Common myeloid progenitor, CD34-positive (primary cell): ENCODE measurements at regions not wholly inside any gene's neighbourhood (a gene's known extent, or its start where the extent isn't known, plus 50 kb on each side); places are given as distances from the start of the nearest gene placed in this dataset.
"Not testable (repeated sequence)": the region's sequence is repeated elsewhere in the genome, so short reads cannot be mapped to it uniquely, and the experiment has no call there.

Experiments
- CTCF ChIA-PET: fragments of 350-600 bp; sonication (Branson Sonifier 250); formaldehyde crosslinking; loops from one replicate; lab custom pipeline; 2021; ENCODE audit warnings: antibody characterized with exemption; lab: Charles Lee
- POLR2A ChIA-PET: fragments of 350-600 bp; sonication (Branson Sonifier 250); formaldehyde crosslinking; loops from one replicate; lab custom pipeline; 2021; ENCODE audit warnings: antibody characterized with exemption; lab: Charles Lee
- DNase-seq, 3 donors: peaks; one replicate each; pipeline versions ENCODE4 v3.0.0 to v3.0.0-alpha.2; 2013
- H3K27ac ChIP-seq, 2 experiments: 1 replicate in 1 of 2; 2 replicates in 1 of 2; pipeline ENCODE4 v1.7.0; 2013; ENCODE audit warnings: inconsistent platforms in 2 of 2, low read length in 2 of 2, mild to moderate bottlenecking in 2 of 2, low read depth in 1 of 2, moderate library complexity in 1 of 2; ENCODE audit not compliant: severe bottlenecking in 2 of 2, insufficient read depth in 1 of 2, poor library complexity in 1 of 2
- H3K27me3 ChIP-seq, 5 experiments: replicated peaks in 2 of 5; 1 replicate in 3 of 5; 2 replicates in 2 of 5; pipeline versions ENCODE4 v1.6.1 to v1.7.0; 2013; ENCODE audit warnings: low read length in 4 of 5, mild to moderate bottlenecking in 2 of 5, moderate library complexity in 2 of 5, inconsistent platforms in 1 of 5; ENCODE audit not compliant: insufficient read depth in 5 of 5, control insufficient read depth in 4 of 5
- H3K36me3 ChIP-seq, 4 experiments: 1 replicate in 2 of 4; 2 replicates in 2 of 4; pipeline versions ENCODE4 v1.6.1 to v1.7.0; 2013; ENCODE audit warnings: low read length in 3 of 4, control low read depth in 1 of 4, mild to moderate bottlenecking in 1 of 4; ENCODE audit not compliant: control insufficient read depth in 4 of 4, insufficient read depth in 4 of 4
- H3K4me1 ChIP-seq, 4 experiments: 1 replicate in 3 of 4; 2 replicates in 1 of 4; pipeline versions ENCODE4 v1.6.1 to v1.7.1; 2013; ENCODE audit warnings: low read length in 3 of 4, mild to moderate bottlenecking in 3 of 4, control low read depth in 1 of 4, inconsistent platforms in 1 of 4, moderate library complexity in 1 of 4; ENCODE audit not compliant: control insufficient read depth in 4 of 4, insufficient read depth in 4 of 4; ENCODE audit errors: control extremely low read depth in 1 of 4
- H3K4me3 ChIP-seq, 7 experiments: 1 replicate in 4 of 7; 2 replicates in 3 of 7; pipeline versions ENCODE4 v1.5.1 to v1.7.0; 2013; ENCODE audit warnings: mild to moderate bottlenecking in 7 of 7, low read length in 6 of 7, moderate library complexity in 6 of 7, inconsistent platforms in 2 of 7, low read depth in 2 of 7, control low read depth in 1 of 7; ENCODE audit not compliant: insufficient read depth in 4 of 7, control insufficient read depth in 1 of 7; ENCODE audit errors: extremely low read depth in 1 of 7
- H3K9me3 ChIP-seq, 5 experiments: 1 replicate in 4 of 5; 2 replicates in 1 of 5; pipeline versions ENCODE4 v1.6.1 to v1.7.1; 2013; ENCODE audit warnings: low read length in 4 of 5, mild to moderate bottlenecking in 2 of 5, inconsistent platforms in 1 of 5, low read depth in 1 of 5, moderate library complexity in 1 of 5; ENCODE audit not compliant: control insufficient read depth in 4 of 5, insufficient read depth in 2 of 5; ENCODE audit errors: control extremely low read depth in 1 of 5
- WGBS: methylation state at CpG from one replicate; pipeline ENCODE4 v1.1.5; 2013; ENCODE audit not compliant: insufficient coverage; 5-methylcytosine and 5-hydroxymethylcytosine counted together

DNA sequence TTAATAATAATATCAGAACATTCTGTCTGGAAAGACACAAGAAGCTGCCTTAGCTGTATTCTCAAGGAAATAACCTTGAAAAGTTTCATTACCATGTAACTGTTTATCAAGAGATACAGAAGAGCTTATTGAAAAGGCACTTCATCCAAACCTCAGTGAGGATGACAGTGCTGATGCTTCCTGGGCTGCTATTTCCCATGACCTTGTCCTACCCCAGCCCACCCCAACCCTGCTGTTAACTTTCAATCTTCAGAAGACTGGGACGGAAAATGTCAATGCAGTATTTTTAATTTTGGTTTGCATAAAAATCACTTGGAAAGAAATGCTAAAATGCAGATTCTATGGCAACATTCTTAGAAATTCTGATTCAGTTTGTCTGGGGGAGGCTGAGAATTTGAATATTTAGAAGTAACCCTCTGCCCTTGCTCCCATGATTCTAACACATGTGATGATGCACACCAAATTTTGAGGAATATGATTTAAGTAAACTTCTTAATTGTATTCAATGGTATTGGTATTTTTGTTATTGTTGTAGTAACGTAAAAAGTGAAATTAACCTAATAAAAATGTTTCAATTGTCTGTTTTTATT lies 101.0 kb upstream of the CHST9 start:
- H3K4me1 ChIP-seq, CTCF ChIA-PET, H3K36me3 ChIP-seq, DNase-seq, H3K9me3 ChIP-seq, H3K27ac ChIP-seq, H3K27me3 ChIP-seq, POLR2A ChIA-PET, H3K4me3 ChIP-seq: not testable (repeated sequence)
- WGBS: no CpG with 5 or more reads among the region's 2 CpGs

DNA sequence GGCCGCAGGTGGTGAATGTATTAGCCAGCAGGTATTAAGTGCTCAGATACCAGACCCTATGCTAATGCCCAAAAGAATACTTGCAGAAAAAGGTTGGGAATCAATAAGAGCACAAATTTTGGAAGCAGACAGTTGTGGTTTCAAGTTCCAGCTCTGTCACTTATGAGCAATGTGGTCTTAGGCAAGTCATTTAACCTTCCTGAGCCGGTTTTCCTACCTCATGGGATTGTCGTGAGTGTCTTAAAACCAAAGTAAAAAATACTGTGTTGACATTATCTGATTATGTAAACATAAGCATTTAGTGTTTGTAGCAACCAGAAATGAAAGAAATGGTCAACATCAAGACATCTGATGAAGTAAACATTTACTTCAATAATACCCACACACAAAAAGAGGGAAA lies 93.0 kb upstream of the CHST9 start:
- Histone ChIP-seq H3K27me3 (no peaks in the 10 kb centered on the region), H3K27ac (no peak overlapping the region), H3K4me1 (no peaks in the 10 kb centered on the region), H3K4me3 (no peak overlapping the region), H3K36me3 (no peaks in the 10 kb centered on the region), H3K9me3 (no peaks in the 10 kb centered on the region)
- no peak for DNase-seq
- ChIA-PET CTCF (no interaction called here), POLR2A (no interaction called here)
- WGBS: 100% methylated on average over 2 of the region's 3 CpGs

DNA sequence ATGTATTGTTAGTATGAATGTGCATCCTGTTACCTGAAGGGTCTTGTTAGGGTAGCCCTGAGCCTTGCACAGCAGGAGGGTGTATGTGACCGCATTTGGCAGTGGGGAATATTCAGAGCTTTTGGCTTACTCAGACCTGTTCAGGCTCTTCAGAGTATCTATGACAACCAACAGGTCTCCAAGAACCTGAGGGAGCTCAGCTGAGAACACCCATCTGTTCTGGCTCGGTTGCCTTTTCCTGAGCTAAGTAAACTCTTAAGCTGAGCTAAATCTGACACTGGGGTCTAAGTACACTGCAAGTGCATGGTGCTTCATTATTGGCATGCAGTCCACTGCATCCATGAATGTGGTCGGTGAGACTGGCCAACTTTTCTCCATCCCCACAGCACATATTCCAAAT lies 92.4 kb upstream of the CHST9 start:
- no peaks in the 10 kb centered on the region for H3K4me1 ChIP-seq
- no peak for DNase-seq
- no peaks in the 10 kb centered on the region for H3K36me3 ChIP-seq
- H3K27ac ChIP-seq: no peak overlapping the region
- no peaks in the 10 kb centered on the region for H3K27me3 ChIP-seq
- H3K9me3 ChIP-seq: no peaks in the 10 kb centered on the region
- CTCF ChIA-PET: no interaction called here
- POLR2A ChIA-PET: no interaction called here
- WGBS: 93% methylated on average over 3 of the region's 3 CpGs
- H3K4me3 ChIP-seq: no peak overlapping the region

DNA sequence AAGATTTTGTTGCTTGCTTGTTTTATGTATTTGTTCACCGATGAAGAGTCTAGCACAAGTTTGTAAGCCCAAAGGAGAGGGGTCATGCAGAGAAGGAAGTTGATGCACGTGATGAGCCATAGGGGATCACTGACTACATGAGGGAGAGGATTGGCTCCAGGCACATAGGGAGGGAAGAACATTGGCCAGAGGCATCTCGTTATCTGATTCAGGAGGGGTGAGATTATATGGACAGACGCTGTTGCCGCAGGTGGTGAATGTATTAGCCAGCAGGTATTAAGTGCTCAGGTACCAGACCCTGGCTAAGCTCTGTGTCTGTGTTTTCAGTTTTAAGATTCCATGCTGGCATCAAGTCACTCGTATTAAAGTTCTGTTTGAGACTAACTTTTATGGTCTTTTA lies 91.8 kb upstream of the CHST9 start:
- WGBS: 92% methylated on average over 6 of the region's 6 CpGs
- ChIA-PET POLR2A (no interaction called here), CTCF (no interaction called here)
- Histone ChIP-seq H3K27me3 (no peaks in the 10 kb centered on the region), H3K36me3 (no peaks in the 10 kb centered on the region), H3K4me3 (no peak overlapping the region), H3K27ac (no peak overlapping the region), H3K9me3 (no peaks in the 10 kb centered on the region), H3K4me1 (no peaks in the 10 kb centered on the region)
- no peak for DNase-seq

DNA sequence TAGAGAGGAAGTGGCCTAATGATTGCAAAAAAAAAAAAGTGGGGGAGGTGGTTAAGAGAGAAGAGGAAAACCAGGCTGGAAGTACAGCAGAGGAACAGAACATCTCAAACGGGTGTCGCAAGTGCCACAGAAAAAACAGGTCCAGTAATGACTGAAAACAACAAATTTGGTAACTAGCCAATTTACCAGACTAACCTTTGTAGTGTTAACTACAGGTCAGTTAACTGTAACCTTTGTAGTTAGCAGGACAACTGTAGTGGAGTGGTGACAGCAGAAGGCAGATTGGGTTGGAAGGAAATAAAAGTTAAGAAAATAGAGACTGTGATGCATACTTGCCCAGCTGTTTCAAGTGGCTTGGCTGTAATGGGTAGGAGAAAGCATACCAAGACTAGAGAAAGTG lies 91.4 kb upstream of the CHST9 start:
- POLR2A ChIA-PET: no interaction called here
- H3K27me3 ChIP-seq: no peaks in the 10 kb centered on the region
- H3K36me3 ChIP-seq: no peaks in the 10 kb centered on the region
- no peak overlapping the region for H3K27ac ChIP-seq
- WGBS: 60% methylated on average over 1 of the region's 2 CpGs
- H3K4me3 ChIP-seq: no peak overlapping the region
- no peaks in the 10 kb centered on the region for H3K9me3 ChIP-seq
- no peaks in the 10 kb centered on the region for H3K4me1 ChIP-seq
- no peak for DNase-seq
- CTCF ChIA-PET: no interaction called here

DNA sequence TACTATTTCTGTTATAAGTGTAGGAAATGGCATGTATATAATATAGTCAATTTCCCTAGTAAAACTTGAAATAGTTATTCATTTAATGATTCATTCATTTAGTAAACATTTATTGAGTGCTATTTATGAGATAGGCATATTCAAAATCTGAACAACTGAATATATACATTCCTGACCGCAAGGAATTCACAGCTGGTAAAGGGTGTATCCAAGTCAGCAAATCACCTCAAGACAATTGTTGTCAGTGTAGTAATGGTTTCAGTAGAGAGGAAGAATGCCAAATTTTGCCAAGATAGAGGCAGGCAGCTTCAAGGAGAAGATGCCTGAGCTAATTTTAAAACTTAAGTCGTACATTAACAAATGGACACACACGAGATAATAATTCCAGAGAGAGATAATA lies 89.8 kb upstream of the CHST9 start:
- POLR2A ChIA-PET: no interaction called here

DNA sequence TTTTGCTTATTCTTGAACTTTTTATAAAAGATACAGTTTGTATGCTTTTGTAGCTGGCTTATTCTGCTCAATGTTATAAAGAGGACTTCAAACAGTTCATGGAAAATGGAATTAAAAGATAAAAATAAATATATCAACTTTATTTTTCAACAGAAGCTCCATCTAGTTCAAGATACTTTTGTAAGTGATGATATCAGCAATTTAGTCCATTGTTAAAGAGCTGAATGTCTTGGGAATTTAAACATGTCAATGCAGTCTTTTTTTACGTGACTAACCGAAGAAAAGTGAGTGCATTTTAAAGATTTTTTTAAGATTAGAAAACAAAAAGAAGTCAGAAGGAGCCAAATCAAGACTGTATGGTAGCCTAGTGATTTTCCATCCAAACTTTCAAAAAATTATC lies 85.4 kb upstream of the CHST9 start:
- H3K27ac ChIP-seq: no peak overlapping the region
- H3K27me3 ChIP-seq: no peaks in the 10 kb centered on the region
- H3K4me3 ChIP-seq: no peak overlapping the region
- no peaks in the 10 kb centered on the region for H3K4me1 ChIP-seq
- no peak for DNase-seq
- H3K9me3 ChIP-seq: no peaks in the 10 kb centered on the region
- H3K36me3 ChIP-seq: no peaks in the 10 kb centered on the region
- WGBS: 100% methylated on average over 2 of the region's 2 CpGs
- ChIA-PET POLR2A (no interaction called here), CTCF (no interaction called here)

More for the DNA sequence above, 89.8 kb upstream of the CHST9 start:
- Histone ChIP-seq H3K27ac (no peak overlapping the region), H3K9me3 (no peaks in the 10 kb centered on the region), H3K4me3 (no peak overlapping the region), H3K36me3 (no peaks in the 10 kb centered on the region), H3K4me1 (no peaks in the 10 kb centered on the region), H3K27me3 (no peaks in the 10 kb centered on the region)
- CTCF ChIA-PET: no interaction called here
- no CpG with 5 or more reads among the region's 3 CpGs for WGBS
- no peak for DNase-seq
